Natural killer cell treated with Interleukin-12 subunit alpha and Interleukin-12 subunit beta and Interleukin-15 and Interleukin-18, amount 100 ng/mL, for 72 hours (primary cell): ENCODE measurements at regions not wholly inside any gene's neighbourhood (a gene's known extent, or its start where the extent isn't known, plus 50 kb on each side); places are given as distances from the start of the nearest gene placed in this dataset.

Experiments used
- ATAC-seq, 2 donors: fragments of 150-1000 bp; cut with Tn5 transposase in 1 of 2; sonication (Bioruptor Pico), chemical (Tn5 transposase) in 1 of 2; 2 replicates each; pipeline ENCODE4 v1.10.0; 2021
- DNase-seq: peaks from one replicate; pipeline ENCODE4 v3.0.0; 2022; ENCODE audit warnings: low spot score
- H3K27ac Mint-ChIP-seq, 2 donors: 1 replicate in 1 of 2; 2 replicates in 1 of 2; pipeline ENCODE4 v1.8.0; 2022; ENCODE audit warnings: mixed read lengths in 2 of 2, mild to moderate bottlenecking in 1 of 2, moderate library complexity in 1 of 2
- H3K27me3 Mint-ChIP-seq, 2 donors: 1 replicate in 1 of 2; 2 replicates in 1 of 2; pipeline ENCODE4 v1.8.0; 2022; ENCODE audit warnings: mixed read lengths in 2 of 2
- H3K36me3 Mint-ChIP-seq: one replicate; pipeline ENCODE4 v1.8.0; 2022; ENCODE audit warnings: mixed read lengths
- H3K4me1 Mint-ChIP-seq, 2 donors: 1 replicate in 1 of 2; 2 replicates in 1 of 2; pipeline ENCODE4 v1.8.0; 2022; ENCODE audit warnings: low read depth in 2 of 2, mixed read lengths in 2 of 2, mild to moderate bottlenecking in 1 of 2
- H3K4me3 Mint-ChIP-seq: one replicate; pipeline ENCODE4 v1.8.0; 2022; ENCODE audit warnings: mixed read lengths
- H3K9me3 Mint-ChIP-seq: 2 replicates; pipeline ENCODE4 v1.8.0; 2022; ENCODE audit warnings: mixed read lengths

DNA sequence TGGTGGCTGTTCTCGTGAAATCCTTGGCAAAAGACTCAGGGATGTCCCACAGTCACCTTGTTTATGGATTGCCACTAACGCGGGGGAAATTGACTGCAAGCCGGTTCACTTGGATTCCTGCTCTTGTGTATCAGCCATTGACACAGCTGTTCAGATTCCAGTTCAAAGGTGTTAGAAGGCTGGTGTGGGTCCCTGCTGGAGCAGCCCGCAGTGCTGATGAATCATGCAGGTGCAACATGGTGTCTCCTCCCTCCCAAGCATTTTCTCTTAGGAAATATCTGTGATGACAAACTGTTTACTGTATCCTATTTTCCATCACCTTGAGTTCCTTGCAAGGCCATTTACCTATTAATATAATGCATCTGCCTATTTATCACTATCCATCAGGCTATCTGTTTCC lies 170.1 kb downstream of the GATA3 start:
- H3K9me3 Mint-ChIP-seq, result no peaks in the 10 kb centered on the region
- H3K4me3 Mint-ChIP-seq, result no peak overlapping the region
- H3K27me3 Mint-ChIP-seq, result peaks cover 0 to 4% of the 10 kb centered on the region in 2 donors
- H3K36me3 Mint-ChIP-seq, result no peaks in the 10 kb centered on the region
- peaks cover 0 to 7% of the 10 kb centered on the region in 2 donors for H3K4me1 Mint-ChIP-seq
- no peak overlapping the region for H3K27ac Mint-ChIP-seq
- DNase-seq (no peak), ATAC-seq (no peak)

DNA sequence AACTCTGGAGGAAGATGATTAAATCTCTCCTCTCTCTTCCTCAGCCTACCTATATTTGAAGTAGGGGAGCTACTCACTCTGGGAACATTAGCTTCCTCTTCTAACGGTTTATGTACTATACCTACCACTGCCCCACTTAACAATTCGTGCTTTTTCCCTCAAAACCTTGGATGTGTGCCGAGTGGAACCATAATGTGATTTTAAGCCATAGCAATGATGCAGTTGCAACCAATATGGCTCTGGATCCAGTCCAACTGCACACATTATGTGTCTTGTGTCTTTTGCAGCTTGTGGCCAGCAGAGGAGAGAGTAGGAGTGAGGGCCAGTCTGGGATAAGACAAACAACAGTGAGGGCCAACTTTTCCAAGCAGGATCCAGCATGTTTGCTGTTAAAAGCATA lies 170.7 kb downstream of the GATA3 start:
- peaks cover 0 to 7% of the 10 kb centered on the region in 2 donors for H3K4me1 Mint-ChIP-seq
- H3K9me3 Mint-ChIP-seq, result no peaks in the 10 kb centered on the region
- no peak for ATAC-seq
- H3K4me3 Mint-ChIP-seq, result no peak overlapping the region
- H3K36me3 Mint-ChIP-seq, result no peaks in the 10 kb centered on the region
- peaks cover 0 to 4% of the 10 kb centered on the region in 2 donors for H3K27me3 Mint-ChIP-seq
- H3K27ac Mint-ChIP-seq, result no peak overlapping the region
- DNase-seq, result no peak

DNA sequence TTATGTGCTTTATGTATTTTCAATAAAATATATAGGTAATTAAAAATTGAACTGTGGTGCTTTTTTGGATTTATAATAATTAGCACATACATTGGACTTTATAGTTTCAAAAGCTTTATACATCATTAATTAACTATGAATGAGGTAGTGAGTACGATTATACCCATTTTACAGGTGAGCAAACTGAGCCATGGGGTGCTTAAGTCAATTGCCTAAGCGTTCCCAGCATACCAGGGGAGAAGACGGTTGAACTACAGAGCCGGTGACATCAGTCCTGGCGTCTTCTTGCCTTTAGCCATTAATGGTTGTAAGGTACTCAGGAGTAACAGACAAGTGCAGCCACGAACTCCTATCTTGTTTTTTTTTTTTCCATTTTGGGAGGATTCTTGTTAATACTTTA lies 172.8 kb downstream of the GATA3 start:
- Mint-ChIP-seq H3K4me1 (peaks cover 0 to 10% of the 10 kb centered on the region in 2 donors), H3K9me3 (no peaks in the 10 kb centered on the region), H3K36me3 (no peaks in the 10 kb centered on the region), H3K27ac (no peak overlapping the region), H3K4me3 (no peak overlapping the region), H3K27me3 (peaks cover 0 to 4% of the 10 kb centered on the region in 2 donors)
- DNase-seq (no peak), ATAC-seq (no peak)

DNA sequence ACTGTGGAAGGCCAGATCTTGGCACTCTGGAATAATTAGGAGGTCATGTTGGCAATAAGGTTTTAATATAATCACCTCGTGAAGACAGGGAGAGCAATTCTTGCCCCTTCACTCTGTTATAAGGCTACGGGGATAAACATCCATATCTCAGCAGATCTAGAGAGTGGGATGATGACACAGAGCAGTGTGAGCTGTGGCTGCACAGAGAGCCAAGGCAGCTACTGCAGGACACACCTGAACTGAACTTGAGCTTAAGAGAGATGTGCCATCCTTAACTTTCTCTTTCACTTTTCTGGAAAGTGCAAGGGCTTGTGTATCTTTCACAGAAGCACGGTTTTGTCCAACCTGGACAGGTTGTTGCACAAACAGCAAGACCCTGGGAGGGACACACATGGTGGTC lies 174.7 kb downstream of the GATA3 start:
- ATAC-seq, result no peak
- peak overlapping the region in 1 of 2 donors; percentile 45 for H3K27ac Mint-ChIP-seq
- peak overlapping the region; percentile 20 for H3K4me3 Mint-ChIP-seq
- peaks cover 0 to 4% of the 10 kb centered on the region in 2 donors for H3K27me3 Mint-ChIP-seq
- H3K36me3 Mint-ChIP-seq, result no peaks in the 10 kb centered on the region
- no peak for DNase-seq
- peaks cover 0 to 10% of the 10 kb centered on the region in 2 donors for H3K4me1 Mint-ChIP-seq
- no peaks in the 10 kb centered on the region for H3K9me3 Mint-ChIP-seq

DNA sequence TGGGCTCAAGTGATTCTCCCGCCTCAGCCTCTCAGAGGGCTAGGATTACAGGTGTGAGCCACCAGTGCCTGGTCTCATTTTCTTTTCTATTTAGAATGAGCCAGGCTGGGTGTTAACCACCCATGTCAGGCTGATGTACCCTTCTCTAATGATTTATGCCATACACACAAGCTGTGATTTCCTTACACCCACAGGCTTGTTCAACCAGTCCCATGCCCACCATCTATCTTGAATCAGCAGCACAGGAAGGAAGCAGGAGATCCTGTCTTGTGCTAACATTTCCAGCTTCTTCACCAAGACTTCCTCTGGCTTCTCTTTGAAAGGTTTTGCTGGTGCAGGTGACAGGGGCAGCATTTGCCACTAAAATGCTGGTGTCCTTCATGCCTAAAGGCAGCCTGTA lies 176.4 kb downstream of the GATA3 start:
- DNase-seq, result no peak
- Mint-ChIP-seq H3K27ac (no peak overlapping the region), H3K27me3 (peaks cover 0 to 4% of the 10 kb centered on the region in 2 donors), H3K9me3 (no peaks in the 10 kb centered on the region), H3K36me3 (no peaks in the 10 kb centered on the region), H3K4me3 (no peak overlapping the region), H3K4me1 (peaks cover 0 to 10% of the 10 kb centered on the region in 2 donors)
- no peak for ATAC-seq

DNA sequence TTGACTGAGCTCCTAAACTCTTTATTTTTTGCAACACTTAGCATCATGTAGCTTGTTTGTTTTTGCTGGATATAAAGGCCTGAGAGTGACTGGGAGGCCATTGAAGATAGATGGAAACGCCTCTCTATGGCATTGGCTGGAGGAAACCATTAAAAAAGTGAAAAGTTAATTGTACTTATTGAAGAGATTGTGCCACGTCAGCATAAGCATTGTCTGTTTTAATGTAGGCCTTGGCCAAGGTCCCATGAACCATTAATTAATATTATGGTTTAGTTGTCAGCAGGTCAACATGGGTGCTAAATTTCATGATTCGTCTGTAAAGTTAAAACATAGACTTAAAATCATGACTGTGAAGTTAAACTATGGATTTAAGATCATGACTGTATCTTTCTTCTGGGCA lies 178.6 kb downstream of the GATA3 start:
- H3K27ac Mint-ChIP-seq, result no peak overlapping the region
- H3K4me1 Mint-ChIP-seq, result peaks cover 10 to 18% of the 10 kb centered on the region in 2 donors
- no peaks in the 10 kb centered on the region for H3K36me3 Mint-ChIP-seq
- no peaks in the 10 kb centered on the region for H3K27me3 Mint-ChIP-seq
- no peak for ATAC-seq
- no peak for DNase-seq
- H3K9me3 Mint-ChIP-seq, result no peaks in the 10 kb centered on the region
- no peak overlapping the region for H3K4me3 Mint-ChIP-seq

DNA sequence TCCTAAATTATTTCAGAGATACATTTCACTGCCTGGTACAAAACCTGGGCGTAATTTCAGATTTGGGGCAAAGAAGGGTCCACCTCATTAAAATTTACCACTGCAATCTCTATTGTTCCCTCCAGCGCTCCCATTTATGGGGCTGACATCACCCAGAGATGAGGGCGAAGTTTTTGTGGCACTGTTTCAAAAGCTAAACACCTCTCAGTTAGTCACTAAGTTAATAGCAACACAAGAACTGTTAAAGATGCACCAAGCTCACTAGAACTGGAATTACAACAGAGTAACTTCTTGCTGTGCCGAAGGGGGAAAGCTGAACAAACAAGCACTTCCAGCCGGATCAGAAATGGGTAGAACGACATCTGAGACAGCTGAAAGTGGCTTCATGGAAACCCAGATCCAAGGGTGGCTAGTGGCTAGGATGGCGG lies 179.4 kb downstream of the GATA3 start:
- peaks cover 15 to 21% of the 10 kb centered on the region in 2 donors for H3K4me1 Mint-ChIP-seq
- no peaks in the 10 kb centered on the region for H3K9me3 Mint-ChIP-seq
- no peak for ATAC-seq
- H3K4me3 Mint-ChIP-seq, result no peak overlapping the region
- no peaks in the 10 kb centered on the region for H3K36me3 Mint-ChIP-seq
- DNase-seq, result no peak
- H3K27me3 Mint-ChIP-seq, result no peaks in the 10 kb centered on the region
- no peak overlapping the region for H3K27ac Mint-ChIP-seq

DNA sequence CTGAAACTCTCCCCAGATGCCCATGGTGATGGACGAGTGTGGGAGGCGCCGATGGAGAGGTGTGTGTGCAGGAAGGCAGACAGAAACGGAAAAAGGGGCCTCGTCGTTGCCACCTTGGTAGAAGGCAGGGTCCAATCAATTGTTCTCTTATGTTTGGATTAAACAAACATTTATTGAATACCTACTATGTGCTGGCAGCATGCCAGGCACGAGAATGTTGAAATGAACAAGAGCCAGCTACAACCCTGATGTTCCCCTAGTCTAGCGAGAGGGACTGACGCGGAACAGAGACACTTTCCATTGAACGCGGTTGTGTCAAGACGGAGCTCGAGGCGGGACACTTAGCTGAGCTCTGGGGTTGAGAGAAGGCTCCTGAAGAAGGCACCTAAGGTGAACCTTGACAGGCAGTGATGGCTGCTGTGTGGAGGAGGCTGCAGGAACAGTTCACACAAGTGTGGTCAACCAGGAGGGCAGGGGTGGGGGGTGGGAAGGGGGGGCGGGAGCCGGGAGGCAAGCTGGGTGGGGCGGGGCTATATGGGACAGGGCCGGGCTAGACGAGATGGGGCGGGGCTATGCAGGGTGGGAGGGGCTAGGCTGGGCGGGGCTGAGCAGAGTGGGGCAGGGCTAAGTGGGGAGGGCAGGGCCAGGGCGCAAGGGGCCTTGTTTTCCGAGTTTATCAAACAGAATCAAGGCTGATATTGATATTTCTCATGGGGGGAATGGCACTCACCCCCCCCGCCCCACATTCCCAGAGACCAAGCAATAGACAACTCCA lies 181.0 kb downstream of the GATA3 start:
- H3K27ac Mint-ChIP-seq, result no peak overlapping the region
- H3K4me1 Mint-ChIP-seq, result peaks cover 27 to 31% of the 10 kb centered on the region in 2 donors
- no peaks in the 10 kb centered on the region for H3K9me3 Mint-ChIP-seq
- no peak overlapping the region for H3K4me3 Mint-ChIP-seq
- no peaks in the 10 kb centered on the region for H3K27me3 Mint-ChIP-seq
- no peak for DNase-seq
- H3K36me3 Mint-ChIP-seq, result no peaks in the 10 kb centered on the region
- ATAC-seq, result no peak

DNA sequence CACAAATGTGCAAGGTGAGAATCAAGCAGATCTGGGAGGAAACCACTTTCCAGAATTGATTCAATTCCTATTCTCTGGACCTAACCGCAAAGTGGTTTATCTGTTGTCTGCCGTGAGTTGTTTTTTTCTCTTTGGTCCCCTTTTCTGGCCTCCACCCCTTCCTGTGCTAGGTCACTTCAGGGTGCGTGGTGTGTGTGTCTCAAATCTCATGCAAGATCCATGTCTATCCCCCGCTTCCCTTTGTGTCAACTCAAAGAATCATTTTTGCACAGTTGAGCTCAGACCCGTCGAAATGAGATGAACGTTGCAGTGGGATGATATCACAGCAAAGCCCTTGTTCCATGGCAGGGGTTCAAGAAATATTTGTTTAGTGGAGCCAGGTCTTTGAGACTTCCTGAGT lies 184.5 kb downstream of the GATA3 start:
- peak overlapping the region; percentile 2 for H3K4me3 Mint-ChIP-seq
- H3K36me3 Mint-ChIP-seq, result no peaks in the 10 kb centered on the region
- H3K9me3 Mint-ChIP-seq, result no peaks in the 10 kb centered on the region
- DNase-seq, result no peak
- peaks cover 28 to 37% of the 10 kb centered on the region in 2 donors for H3K4me1 Mint-ChIP-seq
- no peak overlapping the region for H3K27ac Mint-ChIP-seq
- peak; percentile 69 to 77 for ATAC-seq
- H3K27me3 Mint-ChIP-seq, result no peaks in the 10 kb centered on the region

DNA sequence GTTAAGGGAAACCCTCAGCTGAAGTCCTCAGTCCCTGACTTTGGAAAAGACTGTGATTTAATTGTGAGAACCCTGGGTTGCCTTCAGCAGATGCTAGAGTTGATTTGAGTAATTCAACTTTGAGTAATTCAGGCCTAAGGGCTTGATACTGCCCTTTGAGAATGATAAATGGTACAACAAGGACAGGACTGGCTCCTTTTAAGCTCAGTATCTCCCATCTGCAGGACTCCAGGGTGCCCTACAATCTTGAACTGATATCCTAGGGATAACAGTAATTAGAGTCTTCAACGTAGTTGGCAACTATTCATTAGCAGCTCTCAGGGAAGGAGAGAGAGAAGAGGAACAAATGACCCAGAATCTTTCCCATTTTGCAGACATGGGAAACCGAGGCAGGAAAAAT lies 186.4 kb downstream of the GATA3 start:
- no peak overlapping the region for H3K27ac Mint-ChIP-seq
- ATAC-seq, result no peak
- H3K36me3 Mint-ChIP-seq, result no peaks in the 10 kb centered on the region

DNA sequence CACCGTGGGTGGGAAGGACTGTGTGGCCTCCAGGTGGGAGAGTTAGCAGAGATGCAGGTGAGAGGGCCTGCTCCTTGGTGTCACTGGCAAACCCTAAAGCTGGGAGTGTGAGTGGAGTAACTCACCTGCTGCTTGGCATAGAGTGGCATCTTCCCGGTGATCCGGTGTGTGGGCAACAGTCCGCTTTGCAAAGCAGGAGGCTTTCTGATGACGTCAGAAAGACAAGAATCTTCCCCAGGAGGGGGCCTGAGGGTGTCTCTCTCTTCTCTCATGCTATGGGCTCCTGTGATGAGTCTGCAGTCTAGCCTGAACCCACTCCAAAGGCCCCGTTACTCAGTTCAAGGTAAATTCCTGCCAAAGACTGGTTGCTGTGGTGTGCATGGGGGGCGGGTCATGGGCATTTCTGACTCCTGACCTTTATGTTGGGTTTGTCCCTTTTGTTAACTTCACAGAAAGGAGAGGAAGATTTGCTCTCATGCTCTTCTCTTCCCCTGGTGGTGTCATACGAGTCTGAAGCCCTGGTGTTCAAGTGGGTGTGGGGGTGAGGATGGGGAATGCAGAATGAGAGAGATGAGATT lies 187.9 kb downstream of the GATA3 start:
- no peaks in the 10 kb centered on the region for H3K36me3 Mint-ChIP-seq
- no peaks in the 10 kb centered on the region for H3K27me3 Mint-ChIP-seq
- ATAC-seq, result peak in 1 of 2 donors; percentile 49
- H3K4me1 Mint-ChIP-seq, result peaks cover 39 to 47% of the 10 kb centered on the region in 2 donors
- no peak for DNase-seq
- no peak overlapping the region for H3K4me3 Mint-ChIP-seq
- no peak overlapping the region for H3K27ac Mint-ChIP-seq
- no peaks in the 10 kb centered on the region for H3K9me3 Mint-ChIP-seq

More for the DNA sequence above, 186.4 kb downstream of the GATA3 start:
- no peaks in the 10 kb centered on the region for H3K9me3 Mint-ChIP-seq
- no peak overlapping the region for H3K4me3 Mint-ChIP-seq
- DNase-seq, result no peak
- peaks cover 42 to 52% of the 10 kb centered on the region in 2 donors for H3K4me1 Mint-ChIP-seq
- H3K27me3 Mint-ChIP-seq, result no peaks in the 10 kb centered on the region

DNA sequence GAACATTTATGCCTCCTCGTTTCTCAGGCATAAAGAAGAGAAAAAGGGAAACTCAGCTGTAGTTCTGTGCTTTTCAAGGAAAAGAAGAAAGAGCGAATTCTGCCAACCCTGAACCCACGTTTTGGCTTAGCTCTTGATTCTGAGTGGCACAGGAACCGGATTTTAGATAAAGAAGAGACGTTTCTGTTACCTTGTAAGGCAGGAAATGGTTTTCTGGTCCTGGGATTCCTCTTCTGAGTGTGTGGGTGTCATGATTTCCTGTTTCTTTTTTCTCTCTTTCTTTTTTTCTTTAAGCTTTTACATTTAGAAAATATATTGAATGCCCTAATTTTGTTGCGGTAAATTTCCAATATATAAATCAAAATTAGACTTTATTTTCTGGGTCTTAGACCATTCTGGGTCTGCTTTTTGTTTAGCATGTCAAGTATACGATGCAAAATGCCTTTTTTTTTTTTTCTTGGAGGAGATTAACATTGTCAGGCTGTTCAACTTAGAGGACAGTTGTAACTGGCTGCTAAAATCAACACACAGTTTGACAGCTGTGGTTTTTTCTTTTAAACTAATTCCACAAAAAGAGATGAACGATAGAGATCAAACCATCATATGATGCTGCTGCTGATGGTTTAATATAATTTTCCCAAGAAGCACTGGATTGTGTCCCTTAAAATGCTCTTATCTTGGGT lies 190.8 kb downstream of the GATA3 start:
- Mint-ChIP-seq H3K27ac (peak overlapping the region; percentile 90 to 93), H3K36me3 (peaks cover 5% of the 10 kb centered on the region), H3K9me3 (peaks cover 3% of the 10 kb centered on the region), H3K4me1 (peaks cover 21 to 22% of the 10 kb centered on the region in 2 donors), H3K4me3 (peak overlapping the region; percentile 78), H3K27me3 (no peaks in the 10 kb centered on the region)
- DNase-seq (no peak), ATAC-seq (peak; percentile 71 to 75)

DNA sequence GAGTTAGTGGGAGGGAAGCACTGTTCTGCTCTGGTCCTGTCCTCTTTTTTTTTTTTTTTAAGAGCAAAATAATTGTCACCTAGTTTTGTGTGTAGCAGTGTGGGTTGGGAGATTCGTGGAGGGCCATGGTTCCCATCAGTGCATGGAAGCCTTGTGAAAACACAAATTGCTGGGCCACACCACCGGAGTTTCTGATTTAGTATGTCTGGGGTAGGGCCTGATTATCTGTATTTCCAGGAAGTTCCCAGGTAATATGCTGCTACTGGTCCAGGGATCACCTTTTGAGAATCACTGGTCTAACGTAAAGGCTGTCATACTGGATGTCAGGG lies 191.3 kb downstream of the GATA3 start:
- ATAC-seq, result peak in 1 of 2 donors; percentile 17
- no peak for DNase-seq
- peak overlapping the region; percentile 78 for H3K4me3 Mint-ChIP-seq
- peaks cover 20% of the 10 kb centered on the region in 2 donors for H3K4me1 Mint-ChIP-seq
- peak overlapping the region; percentile 90 to 93 for H3K27ac Mint-ChIP-seq
- H3K9me3 Mint-ChIP-seq, result peaks cover 3% of the 10 kb centered on the region
- H3K36me3 Mint-ChIP-seq, result peaks cover 5% of the 10 kb centered on the region
- no peaks in the 10 kb centered on the region for H3K27me3 Mint-ChIP-seq

DNA sequence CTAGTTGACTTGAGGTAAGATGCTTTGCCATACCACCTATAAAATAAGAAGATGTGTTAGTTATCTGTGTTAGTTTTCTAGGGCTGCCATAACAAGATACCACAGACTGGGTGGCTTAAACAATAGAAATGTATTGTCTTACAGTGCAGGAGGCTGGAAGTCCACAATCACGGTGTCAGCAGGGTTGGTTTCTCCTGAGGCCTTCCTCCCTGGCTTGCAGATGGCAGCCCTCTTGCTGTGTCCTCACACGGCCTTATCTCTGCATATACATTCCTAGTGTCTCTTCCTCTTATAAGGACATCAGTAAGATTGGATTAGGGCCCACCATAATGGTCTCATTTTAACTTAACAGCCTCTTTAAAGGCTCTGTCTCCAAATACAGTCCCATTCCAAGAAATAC lies 192.1 kb downstream of the GATA3 start:
- Mint-ChIP-seq H3K36me3 (peaks cover 5% of the 10 kb centered on the region), H3K4me1 (peaks cover 18 to 20% of the 10 kb centered on the region in 2 donors), H3K9me3 (peaks cover 3% of the 10 kb centered on the region), H3K27me3 (no peaks in the 10 kb centered on the region), H3K27ac (peak overlapping the region; percentile 90 to 93), H3K4me3 (no peak overlapping the region)
- DNase-seq, result no peak
- ATAC-seq, result no peak
